ENCODE measurements at regions not wholly inside any gene's neighbourhood (a gene's known extent, or its start where the extent isn't known, plus 50 kb on each side); places are given as distances from the start of the nearest gene placed in this dataset.

DNA sequence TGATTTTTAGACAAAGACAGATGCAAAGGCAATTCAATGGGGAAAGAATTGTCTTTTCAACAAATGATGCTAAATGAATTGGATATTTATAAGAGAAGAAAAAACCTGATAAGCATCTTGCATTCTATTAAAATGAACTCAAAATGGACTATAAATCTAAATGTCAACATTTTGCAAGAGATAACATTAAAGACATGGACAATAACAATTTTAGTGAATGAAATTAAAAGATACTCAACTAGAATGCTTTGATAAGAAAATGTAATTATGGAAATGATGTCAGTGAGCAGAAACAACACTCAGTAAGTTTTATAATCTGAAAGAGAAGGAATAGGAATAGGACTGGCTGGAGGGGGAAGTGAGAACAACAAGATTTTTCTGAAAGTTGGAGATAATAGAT, 421.7 kb downstream of the C6orf118 start:
- TF ChIP-seq, protein P1, sequence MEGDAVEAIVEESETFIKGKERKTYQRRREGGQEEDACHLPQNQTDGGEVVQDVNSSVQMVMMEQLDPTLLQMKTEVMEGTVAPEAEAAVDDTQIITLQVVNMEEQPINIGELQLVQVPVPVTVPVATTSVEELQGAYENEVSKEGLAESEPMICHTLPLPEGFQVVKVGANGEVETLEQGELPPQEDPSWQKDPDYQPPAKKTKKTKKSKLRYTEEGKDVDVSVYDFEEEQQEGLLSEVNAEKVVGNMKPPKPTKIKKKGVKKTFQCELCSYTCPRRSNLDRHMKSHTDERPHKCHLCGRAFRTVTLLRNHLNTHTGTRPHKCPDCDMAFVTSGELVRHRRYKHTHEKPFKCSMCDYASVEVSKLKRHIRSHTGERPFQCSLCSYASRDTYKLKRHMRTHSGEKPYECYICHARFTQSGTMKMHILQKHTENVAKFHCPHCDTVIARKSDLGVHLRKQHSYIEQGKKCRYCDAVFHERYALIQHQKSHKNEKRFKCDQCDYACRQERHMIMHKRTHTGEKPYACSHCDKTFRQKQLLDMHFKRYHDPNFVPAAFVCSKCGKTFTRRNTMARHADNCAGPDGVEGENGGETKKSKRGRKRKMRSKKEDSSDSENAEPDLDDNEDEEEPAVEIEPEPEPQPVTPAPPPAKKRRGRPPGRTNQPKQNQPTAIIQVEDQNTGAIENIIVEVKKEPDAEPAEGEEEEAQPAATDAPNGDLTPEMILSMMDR (IDR thresholded peaks at IDR 0.05; ENCODE audit: low read depth, low read length, poor library complexity, severe bottlenecking): no peak
- TF ChIP-seq EZH2phosphoT487 (IDR thresholded peaks at IDR 0.05; ENCODE audit: borderline replicate concordance, low read length): no peak
